Fibroblast of lung (primary cell): ENCODE measurements at regions not wholly inside any gene's neighbourhood (a gene's known extent, or its start where the extent isn't known, plus 50 kb on each side); places are given as distances from the start of the nearest gene placed in this dataset.

Source experiments
- DNase-seq, 2 donors: peaks; one replicate each; pipeline versions ENCODE4 v3.0.0 to v3.0.0-alpha.2; 2010; ENCODE audit warnings: low read depth in 2 of 2
- H2AFZ ChIP-seq: 2 replicates; pipeline ENCODE4 v1.5.1; 2012; ENCODE audit warnings: low read length, control low read depth, inconsistent platforms
- H3K27ac ChIP-seq: 2 replicates; pipeline ENCODE4 v1.5.1; 2011; ENCODE audit warnings: low read length, control low read depth; ENCODE audit not compliant: insufficient read depth
- H3K27me3 ChIP-seq: 2 replicates; pipeline ENCODE4 v1.5.1; 2011; ENCODE audit warnings: mild to moderate bottlenecking, low read length; ENCODE audit not compliant: control insufficient read depth, insufficient read depth
- H3K36me3 ChIP-seq: 2 replicates; pipeline ENCODE4 v1.5.1; 2011; ENCODE audit warnings: low read length; ENCODE audit not compliant: control insufficient read depth, insufficient read depth
- H3K4me1 ChIP-seq: 2 replicates; pipeline ENCODE4 v1.5.1; 2011; ENCODE audit warnings: low read length; ENCODE audit not compliant: control insufficient read depth, insufficient read depth; ENCODE audit errors: extremely low read depth
- H3K4me2 ChIP-seq: 2 replicates; pipeline ENCODE4 v1.5.1; 2011; ENCODE audit warnings: low read length, control low read depth; ENCODE audit not compliant: insufficient read depth; ENCODE audit errors: extremely low read depth
- H3K4me3 ChIP-seq, 4 experiments: fragments of 200-600 bp in 1 of 4; sonication (generic) in 1 of 4; replicated peaks in 1 of 4; 2 replicates each; pipeline ENCODE4 v1.5.1; 2011 to 2016; ENCODE audit warnings: low read length in 4 of 4, low read depth in 3 of 4, mild to moderate bottlenecking in 3 of 4, control low read depth in 2 of 4, inconsistent platforms in 1 of 4, mixed read lengths in 1 of 4; ENCODE audit not compliant: insufficient read depth in 1 of 4; ENCODE audit errors: control extremely low read depth in 1 of 4
- H3K79me2 ChIP-seq: 2 replicates; pipeline ENCODE4 v1.5.1; 2012; ENCODE audit warnings: mild to moderate bottlenecking, low read length, inconsistent platforms; ENCODE audit not compliant: control insufficient read depth, insufficient read depth
- H3K9ac ChIP-seq: 2 replicates; pipeline ENCODE4 v1.5.1; 2011; ENCODE audit warnings: mild to moderate bottlenecking, low read length, control low read depth; ENCODE audit not compliant: insufficient read depth
- H3K9me3 ChIP-seq: 2 replicates; pipeline ENCODE4 v1.5.1; 2012; ENCODE audit warnings: low read depth, low read length; ENCODE audit not compliant: control insufficient read depth, insufficient read depth
- H4K20me1 ChIP-seq: 2 replicates; pipeline ENCODE4 v1.5.1; 2011; ENCODE audit warnings: low read length; ENCODE audit not compliant: control insufficient read depth, insufficient read depth; ENCODE audit errors: extremely low read depth
- EZH2 ChIP-seq: IDR thresholded peaks from 2 replicates; pipeline ENCODE4 v1.5.1; 2012; ENCODE audit warnings: low read length, control low read depth, mild to moderate bottlenecking; ENCODE audit errors: missing control alignments
- TF ChIP-seq, protein P1 (sequence below), 2 donors: IDR thresholded peaks in 1 of 2; conservative IDR thresholded peaks in 1 of 2; 1 replicate in 1 of 2; 2 replicates in 1 of 2; pipeline ENCODE4 v1.5.1; 2011 to 2012; ENCODE audit warnings: low read length in 2 of 2, control low read depth in 1 of 2, inconsistent platforms in 1 of 2, low read depth in 1 of 2, mild to moderate bottlenecking in 1 of 2

DNA sequence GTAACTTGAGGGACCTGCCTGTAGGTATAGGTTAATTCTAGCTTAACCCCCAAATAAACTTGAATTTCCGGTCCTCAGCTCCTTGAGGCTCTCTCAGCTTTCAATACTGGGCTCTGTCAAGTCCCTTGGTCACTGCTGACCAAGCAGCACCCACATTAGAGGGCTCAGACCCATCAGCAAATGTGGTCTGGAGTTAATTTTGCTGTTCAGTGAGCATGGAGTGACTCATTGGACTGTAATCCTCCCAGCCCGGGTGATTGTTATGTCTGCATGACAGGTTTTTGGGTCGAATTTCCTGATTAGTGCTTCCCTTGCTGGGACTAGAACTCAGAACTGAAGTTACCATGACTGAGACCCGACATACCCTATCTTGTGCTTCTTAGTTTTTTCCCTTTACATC lies 130.6 kb downstream of the URB2 start:
- H3K9me3 ChIP-seq = no peaks in the 10 kb centered on the region
- H4K20me1 ChIP-seq = no peaks in the 10 kb centered on the region
- H2AFZ ChIP-seq = no peak overlapping the region
- no peaks in the 10 kb centered on the region for H3K79me2 ChIP-seq
- H3K27me3 ChIP-seq = no peaks in the 10 kb centered on the region
- no peak overlapping the region for H3K9ac ChIP-seq
- no peak overlapping the region for H3K27ac ChIP-seq
- DNase-seq = peak; percentile 36 to 92
- H3K4me3 ChIP-seq = no peak overlapping the region
- no peak overlapping the region for H3K4me2 ChIP-seq
- no peaks in the 10 kb centered on the region for H3K4me1 ChIP-seq
- TF ChIP-seq, protein P1, sequence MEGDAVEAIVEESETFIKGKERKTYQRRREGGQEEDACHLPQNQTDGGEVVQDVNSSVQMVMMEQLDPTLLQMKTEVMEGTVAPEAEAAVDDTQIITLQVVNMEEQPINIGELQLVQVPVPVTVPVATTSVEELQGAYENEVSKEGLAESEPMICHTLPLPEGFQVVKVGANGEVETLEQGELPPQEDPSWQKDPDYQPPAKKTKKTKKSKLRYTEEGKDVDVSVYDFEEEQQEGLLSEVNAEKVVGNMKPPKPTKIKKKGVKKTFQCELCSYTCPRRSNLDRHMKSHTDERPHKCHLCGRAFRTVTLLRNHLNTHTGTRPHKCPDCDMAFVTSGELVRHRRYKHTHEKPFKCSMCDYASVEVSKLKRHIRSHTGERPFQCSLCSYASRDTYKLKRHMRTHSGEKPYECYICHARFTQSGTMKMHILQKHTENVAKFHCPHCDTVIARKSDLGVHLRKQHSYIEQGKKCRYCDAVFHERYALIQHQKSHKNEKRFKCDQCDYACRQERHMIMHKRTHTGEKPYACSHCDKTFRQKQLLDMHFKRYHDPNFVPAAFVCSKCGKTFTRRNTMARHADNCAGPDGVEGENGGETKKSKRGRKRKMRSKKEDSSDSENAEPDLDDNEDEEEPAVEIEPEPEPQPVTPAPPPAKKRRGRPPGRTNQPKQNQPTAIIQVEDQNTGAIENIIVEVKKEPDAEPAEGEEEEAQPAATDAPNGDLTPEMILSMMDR (conservative IDR thresholded peaks at IDR 0.05 in 1 of 2, IDR thresholded peaks at IDR 0.05 in 1 of 2; ENCODE audit: low read depth in 1 of 2, low read length in 2 of 2) = no peak
- no peak for TF ChIP-seq EZH2
- H3K36me3 ChIP-seq = no peaks in the 10 kb centered on the region

DNA sequence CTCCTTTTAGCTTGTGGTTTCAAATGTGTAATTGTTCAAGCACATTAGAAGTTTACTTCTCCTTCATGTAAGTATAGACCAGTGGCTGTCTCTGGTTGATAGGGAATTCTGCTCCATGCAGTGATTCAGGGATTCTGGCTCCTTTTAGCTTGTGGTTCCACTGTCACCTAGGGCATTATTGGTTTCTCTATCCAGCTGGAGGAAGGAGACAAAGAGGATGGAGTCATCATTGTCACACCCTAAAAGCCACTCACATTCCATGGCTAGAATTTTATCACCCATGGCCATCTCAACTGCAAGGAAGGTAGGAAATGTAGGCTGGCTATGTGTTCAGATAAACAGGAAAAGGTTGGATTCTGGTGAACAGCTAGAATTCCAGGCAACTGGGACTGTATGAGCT lies 131.2 kb downstream of the URB2 start:
- no peak overlapping the region for H3K4me2 ChIP-seq
- H3K36me3 ChIP-seq = no peaks in the 10 kb centered on the region
- no peaks in the 10 kb centered on the region for H3K79me2 ChIP-seq
- no peak overlapping the region for H3K27ac ChIP-seq
- no peaks in the 10 kb centered on the region for H3K9me3 ChIP-seq
- H3K4me3 ChIP-seq = no peak overlapping the region
- H3K9ac ChIP-seq = no peak overlapping the region
- TF ChIP-seq EZH2 = no peak
- TF ChIP-seq, protein P1 (conservative IDR thresholded peaks at IDR 0.05 in 1 of 2, IDR thresholded peaks at IDR 0.05 in 1 of 2; ENCODE audit: low read depth in 1 of 2, low read length in 2 of 2) = no peak
- DNase-seq = peak in 1 of 2 donors; percentile 29
- H3K4me1 ChIP-seq = no peaks in the 10 kb centered on the region
- H4K20me1 ChIP-seq = no peaks in the 10 kb centered on the region
- H3K27me3 ChIP-seq = no peaks in the 10 kb centered on the region
- no peak overlapping the region for H2AFZ ChIP-seq

- Histone ChIP-seq H3K4me1 (no peaks in the 10 kb centered on the region), H3K4me3 (no peak overlapping the region), H4K20me1 (no peaks in the 10 kb centered on the region), H2AFZ (no peak overlapping the region), H3K4me2 (no peak overlapping the region), H3K27ac (no peak overlapping the region), H3K36me3 (no peaks in the 10 kb centered on the region), H3K9ac (no peak overlapping the region), H3K79me2 (no peaks in the 10 kb centered on the region), H3K9me3 (no peaks in the 10 kb centered on the region), H3K27me3 (no peaks in the 10 kb centered on the region)
- no peak for TF ChIP-seq EZH2
- TF ChIP-seq, protein P1 (conservative IDR thresholded peaks at IDR 0.05 in 1 of 2, IDR thresholded peaks at IDR 0.05 in 1 of 2; ENCODE audit: low read depth in 1 of 2, low read length in 2 of 2) = no peak
- DNase-seq = peak in 1 of 2 donors; percentile 79
These were observed 132.3 kb downstream of the URB2 start for GRCh38 chr1:229758101-229759036.
